WTC11 (cell line): ENCODE measurements at regions not wholly inside any gene's neighbourhood (a gene's known extent, or its start where the extent isn't known, plus 50 kb on each side); places are given as distances from the start of the nearest gene placed in this dataset.

Experiments
- ATF2 ChIP-seq: sonication (generic); formaldehyde crosslinking; IDR thresholded peaks from 2 replicates; pipeline ENCODE4 v1.8.1; 2022; ENCODE audit warnings: low read depth, missing genetic modification reagents, borderline replicate concordance
- ATF3 ChIP-seq: sonication (generic); formaldehyde crosslinking; conservative IDR thresholded peaks from 2 replicates; pipeline ENCODE4 v1.8.1; 2022; ENCODE audit warnings: mild to moderate bottlenecking, missing genetic modification reagents
- E2F4 ChIP-seq: sonication (generic); formaldehyde crosslinking; IDR thresholded peaks from 2 replicates; pipeline ENCODE4 v1.8.1; 2022; ENCODE audit warnings: low read depth, mild to moderate bottlenecking, moderate library complexity, missing genetic modification reagents, borderline replicate concordance
- FOXP4 ChIP-seq: sonication (generic); formaldehyde crosslinking; IDR thresholded peaks from 2 replicates; pipeline ENCODE4 v1.8.0; 2022; ENCODE audit warnings: mild to moderate bottlenecking, missing genetic modification reagents
- MAX ChIP-seq: sonication (generic); formaldehyde crosslinking; IDR thresholded peaks from 2 replicates; pipeline ENCODE4 v1.8.0; 2022; ENCODE audit warnings: mild to moderate bottlenecking, missing genetic modification reagents
- ZNF416 ChIP-seq: fragments of 250-450 bp; sonication (Bioruptor Pico); IDR thresholded peaks from 2 replicates; pipeline ENCODE4 v1.9.0; 2021; ENCODE audit warnings: mild to moderate bottlenecking, inconsistent platforms
- TF ChIP-seq, protein P1 (sequence below): fragments of 200-600 bp; IDR thresholded peaks from 2 replicates; pipeline ENCODE4 v1.8.0; 2022; ENCODE audit warnings: antibody characterized with exemption

- TF ChIP-seq MAX (CRISPR knock-in tag) (no peak), ATF3 (CRISPR knock-in tag) (no peak), ATF2 (CRISPR knock-in tag) (no peak), E2F4 (CRISPR knock-in tag) (no peak), FOXP4 (CRISPR knock-in tag) (no peak), ZNF416 (no peak)
- TF ChIP-seq, protein P1, sequence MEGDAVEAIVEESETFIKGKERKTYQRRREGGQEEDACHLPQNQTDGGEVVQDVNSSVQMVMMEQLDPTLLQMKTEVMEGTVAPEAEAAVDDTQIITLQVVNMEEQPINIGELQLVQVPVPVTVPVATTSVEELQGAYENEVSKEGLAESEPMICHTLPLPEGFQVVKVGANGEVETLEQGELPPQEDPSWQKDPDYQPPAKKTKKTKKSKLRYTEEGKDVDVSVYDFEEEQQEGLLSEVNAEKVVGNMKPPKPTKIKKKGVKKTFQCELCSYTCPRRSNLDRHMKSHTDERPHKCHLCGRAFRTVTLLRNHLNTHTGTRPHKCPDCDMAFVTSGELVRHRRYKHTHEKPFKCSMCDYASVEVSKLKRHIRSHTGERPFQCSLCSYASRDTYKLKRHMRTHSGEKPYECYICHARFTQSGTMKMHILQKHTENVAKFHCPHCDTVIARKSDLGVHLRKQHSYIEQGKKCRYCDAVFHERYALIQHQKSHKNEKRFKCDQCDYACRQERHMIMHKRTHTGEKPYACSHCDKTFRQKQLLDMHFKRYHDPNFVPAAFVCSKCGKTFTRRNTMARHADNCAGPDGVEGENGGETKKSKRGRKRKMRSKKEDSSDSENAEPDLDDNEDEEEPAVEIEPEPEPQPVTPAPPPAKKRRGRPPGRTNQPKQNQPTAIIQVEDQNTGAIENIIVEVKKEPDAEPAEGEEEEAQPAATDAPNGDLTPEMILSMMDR = no peak
Observed at GRCh38 chr18:30160124-30160523, 882.4 kb downstream of the DSC3 start.
